ENCODE measurements at regions not wholly inside any gene's neighbourhood (a gene's known extent, or its start where the extent isn't known, plus 50 kb on each side); places are given as distances from the start of the nearest gene placed in this dataset.

DNA sequence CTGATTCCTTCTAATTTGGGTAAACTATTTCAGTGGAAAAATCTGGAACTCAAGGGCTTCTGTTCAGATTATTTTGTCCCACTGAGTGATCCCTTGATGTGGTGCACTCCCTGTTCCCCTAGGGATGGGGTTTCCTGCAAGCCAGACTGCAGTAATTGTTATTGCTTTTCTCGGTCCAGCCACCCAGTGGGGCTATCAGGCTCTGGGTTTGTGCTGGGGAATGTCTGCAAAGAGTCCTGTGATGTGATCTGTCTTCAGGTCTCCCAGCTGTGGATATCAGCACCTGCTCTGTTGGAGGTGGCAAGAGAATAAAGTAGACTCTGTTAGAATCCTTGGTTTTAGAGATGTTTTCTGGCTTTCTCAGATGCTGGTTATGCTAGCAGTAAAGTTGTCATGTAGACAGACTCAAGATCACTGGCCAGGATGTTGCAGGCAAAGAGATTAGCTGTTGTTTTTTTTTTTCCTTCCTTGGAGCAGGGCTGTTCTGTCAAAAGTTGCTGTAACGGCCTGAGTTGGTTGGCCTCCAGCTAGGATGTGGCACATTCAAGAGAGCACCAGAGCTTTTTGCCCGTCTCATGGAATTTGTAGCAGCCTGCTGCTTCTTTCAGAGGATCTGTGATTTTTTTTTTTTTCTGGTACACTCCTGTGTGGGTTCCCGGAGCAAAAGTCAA is 1314.0 kb downstream of the PCDH19 start:
- DNase-seq, result no peak

DNA sequence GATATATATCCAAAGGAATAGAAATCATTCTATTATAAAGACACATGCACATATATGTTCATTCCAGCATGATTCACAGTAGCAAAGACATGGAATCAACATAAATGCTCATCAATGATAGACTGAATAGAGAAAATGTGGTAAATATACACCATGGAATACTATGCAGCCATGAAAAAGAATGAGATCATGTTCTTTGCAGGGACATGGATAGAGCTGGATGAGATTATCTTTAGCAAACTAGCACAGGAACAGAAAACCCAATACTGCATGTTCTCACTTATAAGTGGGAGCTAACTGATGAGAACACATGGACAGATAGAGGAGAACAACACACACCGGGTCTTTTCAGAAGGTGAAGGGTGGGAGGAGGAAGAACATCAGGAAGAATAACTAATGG is 1318.6 kb downstream of the PCDH19 start:
- DNase-seq, result no peak

DNA sequence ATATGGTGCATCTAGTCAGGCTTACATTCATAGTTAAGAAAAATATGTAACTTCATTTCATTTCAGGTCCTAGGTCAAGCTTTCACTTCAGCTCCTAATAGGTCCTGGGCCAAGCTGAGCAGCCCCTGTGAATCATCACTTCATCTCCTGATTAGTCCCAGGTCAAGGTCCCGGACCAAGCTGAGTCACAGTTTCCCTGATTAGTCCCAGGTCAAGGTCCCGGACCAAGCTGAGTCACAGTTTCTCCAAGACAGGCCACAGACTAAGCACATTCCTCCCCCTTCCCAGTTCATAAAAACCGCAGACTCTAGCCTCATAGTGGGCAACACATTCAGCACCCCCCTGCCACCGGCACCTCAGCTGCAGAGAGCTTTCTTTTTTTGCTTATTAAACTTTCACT is 1331.8 kb downstream of the PCDH19 start:
- DNase-seq, result no peak

DNA sequence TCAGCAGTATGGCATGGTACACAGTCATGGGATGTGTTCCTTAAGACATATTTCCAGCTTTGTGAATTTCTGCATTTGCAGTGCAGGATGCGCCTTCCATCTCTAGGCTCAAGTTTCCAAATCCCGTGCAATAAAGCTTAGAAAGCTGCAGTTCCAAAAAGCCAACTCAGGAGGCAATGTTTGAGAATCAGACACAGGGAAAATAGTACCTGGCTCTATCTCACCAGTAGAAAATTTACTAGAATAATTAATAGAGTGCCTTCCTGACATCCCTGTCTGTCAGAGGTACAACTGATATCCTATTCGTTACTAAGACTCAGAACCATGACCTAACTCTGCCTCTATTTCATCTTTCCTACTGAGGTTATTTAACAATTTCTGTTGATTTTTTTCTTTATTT is 1333.0 kb downstream of the PCDH19 start:
- no peak for DNase-seq

DNA sequence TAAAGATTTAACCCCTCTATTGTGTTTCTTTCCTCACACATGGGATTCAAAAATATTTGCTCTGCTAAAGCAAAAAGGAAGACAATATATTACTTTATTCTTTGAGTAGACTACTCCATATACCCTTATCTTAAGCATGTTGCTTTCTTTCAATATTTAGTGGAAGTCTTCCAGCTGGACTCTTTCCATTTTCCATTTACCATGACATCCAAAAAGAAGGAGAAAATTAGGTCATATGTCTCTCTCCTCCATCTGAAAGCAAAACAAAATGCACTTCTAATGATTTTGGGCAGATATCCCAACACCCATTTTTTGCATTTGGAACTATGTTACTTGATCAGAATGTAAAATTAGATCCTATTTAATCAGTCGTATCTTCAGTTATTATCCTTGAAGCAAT is 1336.5 kb downstream of the PCDH19 start:
- DNase-seq, result no peak

DNA sequence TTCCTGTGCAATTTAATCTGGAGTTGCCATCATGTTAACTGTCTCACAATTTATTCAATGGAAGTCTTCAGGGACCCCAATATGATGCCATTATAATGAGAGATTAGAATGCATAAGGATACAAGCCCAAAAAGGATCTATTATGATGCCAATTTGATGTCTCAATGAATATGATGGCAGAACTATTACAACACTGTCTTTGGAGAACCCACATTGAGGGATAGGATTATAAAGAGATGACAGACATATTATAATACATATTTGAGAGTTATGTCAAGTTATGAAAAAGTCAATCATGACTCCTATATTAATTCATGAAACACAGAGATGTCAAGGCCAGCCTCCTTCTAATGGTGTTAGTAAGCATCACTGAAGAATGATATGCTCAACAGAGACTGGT is 1358.4 kb downstream of the PCDH19 start:
- no peak for DNase-seq

DNA sequence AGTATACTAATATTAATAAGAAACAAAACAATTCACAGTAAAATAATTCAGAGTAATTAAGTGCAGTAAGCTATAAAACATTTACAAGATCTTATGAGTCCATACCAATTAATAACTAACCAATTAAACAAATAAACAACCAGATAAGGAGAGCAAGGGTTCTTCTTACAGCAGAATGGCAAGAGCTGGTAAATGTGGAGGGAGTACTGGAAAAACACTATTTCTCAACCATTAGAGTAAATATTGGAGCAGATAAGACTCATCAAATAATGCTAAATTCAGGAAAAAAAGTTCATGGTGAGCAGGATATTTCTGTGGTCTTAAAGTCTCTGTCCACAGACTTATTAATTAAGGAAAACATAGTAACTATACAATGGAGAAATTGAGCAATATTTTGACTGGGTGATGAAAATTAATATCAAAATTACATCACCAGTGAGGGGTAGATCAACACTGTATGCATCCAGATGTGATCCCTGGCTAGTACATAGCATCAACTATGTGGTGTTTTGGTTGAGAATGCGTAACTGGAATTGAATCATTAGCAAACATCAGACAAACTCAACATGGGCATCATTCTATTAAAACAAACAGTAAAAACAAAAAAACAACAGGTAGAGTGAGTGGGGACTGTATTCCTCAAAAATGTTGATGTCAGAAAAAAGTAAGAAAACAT is 1376.7 kb downstream of the PCDH19 start:
- DNase-seq, result no peak

DNA sequence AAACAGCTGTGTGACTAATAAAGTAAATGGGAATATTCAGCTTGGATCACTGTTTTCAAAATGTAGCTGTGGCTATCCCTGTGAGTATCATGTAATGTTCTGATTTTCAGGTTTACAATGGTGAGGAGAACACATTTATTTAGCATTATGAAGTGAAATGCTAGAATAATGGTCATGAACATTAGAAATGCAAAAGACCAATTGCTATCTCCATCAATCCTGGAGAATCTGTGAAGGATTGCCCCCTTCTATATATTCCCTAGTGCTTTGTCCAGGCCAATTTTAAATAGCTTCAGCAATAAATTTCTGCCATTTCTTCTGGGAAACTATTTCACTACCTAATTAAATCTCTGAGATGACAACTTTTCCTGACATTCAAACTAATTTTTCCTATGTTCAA is 1399.1 kb downstream of the PCDH19 start:
- no peak for DNase-seq

DNA sequence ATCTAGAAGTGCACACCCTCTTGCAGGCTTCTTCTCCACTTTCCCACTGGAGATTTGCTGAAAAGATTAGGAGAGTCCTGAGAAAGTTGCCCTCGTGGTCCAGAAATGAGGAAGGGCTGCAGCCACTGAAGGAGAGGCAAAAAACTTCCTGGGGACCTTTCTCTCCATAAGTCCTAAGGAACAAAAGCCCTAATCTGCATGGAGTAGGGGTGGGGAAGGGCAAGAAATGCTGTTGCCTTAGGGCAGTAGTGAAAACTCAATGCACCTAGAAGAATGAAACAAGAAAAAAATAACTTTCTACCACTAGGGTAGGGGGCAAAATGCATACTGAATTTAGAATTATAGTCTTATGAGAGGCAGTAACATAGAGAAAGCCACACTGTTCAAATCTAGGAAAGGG is 1408.8 kb downstream of the PCDH19 start:
- DNase-seq, result no peak

DNA sequence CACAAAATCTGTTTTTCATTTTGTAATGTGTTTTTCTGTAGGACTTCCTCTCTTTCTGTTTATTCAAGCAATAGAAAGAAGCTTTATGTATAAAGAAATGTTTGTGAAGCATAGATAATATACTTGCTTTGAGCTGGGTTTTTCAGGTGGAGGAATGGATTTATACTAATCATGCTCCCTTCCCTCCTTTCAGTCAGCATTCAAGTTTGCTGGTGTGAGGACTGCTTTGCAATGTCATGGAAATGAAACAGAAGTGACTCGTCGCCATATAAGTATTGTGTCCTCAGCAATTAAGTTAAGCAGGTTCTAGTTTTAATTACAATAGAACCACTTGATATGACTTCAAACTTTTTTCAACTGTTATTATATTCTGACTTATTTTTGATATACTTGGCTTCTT is 1447.1 kb downstream of the PCDH19 start:
- no peak for DNase-seq

DNA sequence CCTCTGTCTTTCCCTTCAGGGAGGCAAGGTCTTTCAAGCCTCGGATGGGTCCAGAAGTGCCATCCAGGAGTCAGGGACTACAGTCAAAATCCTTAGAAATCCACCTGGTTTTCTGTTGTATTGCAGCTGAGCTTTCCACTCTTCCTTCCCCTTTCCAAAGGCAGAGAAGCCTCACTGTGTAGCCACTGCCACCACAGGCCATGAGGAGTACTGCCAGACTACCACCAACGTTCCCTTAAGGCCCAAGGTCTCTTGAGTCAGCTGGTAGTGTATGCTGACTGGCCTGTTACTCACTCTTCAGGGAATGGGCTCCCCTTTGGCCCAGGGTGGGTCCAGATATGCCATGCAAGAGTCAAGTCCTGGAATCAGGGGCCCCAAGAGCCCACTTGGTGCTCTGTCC is 1454.1 kb downstream of the PCDH19 start:
- DNase-seq, result no peak

DNA sequence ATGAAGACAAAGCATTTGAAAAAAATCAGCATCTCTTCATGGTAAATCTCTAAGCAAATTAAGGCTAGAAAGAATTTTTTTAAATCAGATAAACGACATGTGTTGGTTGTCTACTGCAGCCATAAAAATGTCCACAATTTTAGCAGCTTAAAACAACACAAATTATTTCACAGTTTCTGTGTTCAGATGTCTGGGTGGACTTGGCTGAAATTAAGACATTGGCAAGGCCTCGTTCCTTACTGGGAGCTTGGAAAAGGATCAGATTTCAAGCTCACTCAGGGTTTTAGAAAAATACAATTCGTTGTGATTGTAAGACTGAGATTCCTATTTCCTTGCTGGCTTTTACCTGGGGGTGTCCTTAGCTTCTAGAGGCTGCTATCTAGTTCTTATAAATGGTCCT is 1470.6 kb downstream of the PCDH19 start:
- no peak for DNase-seq

DNA sequence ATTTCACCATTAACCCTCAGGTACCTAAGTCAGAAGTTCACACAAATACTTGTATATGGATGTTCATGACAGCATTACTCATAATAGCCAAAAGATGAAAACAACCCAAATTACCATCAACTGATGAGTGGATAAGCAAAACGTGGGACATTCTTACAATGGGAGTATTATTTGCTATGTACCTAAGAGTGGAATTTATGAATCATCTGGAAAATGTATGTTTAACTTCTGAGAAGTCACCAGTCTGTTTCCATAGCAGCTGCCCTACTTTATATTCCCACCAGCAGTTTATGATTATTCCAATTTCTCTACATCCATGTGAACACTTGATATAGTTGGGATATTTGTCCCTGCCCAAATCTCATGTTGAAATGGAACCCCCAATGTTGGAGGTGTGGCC is 1478.9 kb downstream of the PCDH19 start:
- DNase-seq, result no peak

DNA sequence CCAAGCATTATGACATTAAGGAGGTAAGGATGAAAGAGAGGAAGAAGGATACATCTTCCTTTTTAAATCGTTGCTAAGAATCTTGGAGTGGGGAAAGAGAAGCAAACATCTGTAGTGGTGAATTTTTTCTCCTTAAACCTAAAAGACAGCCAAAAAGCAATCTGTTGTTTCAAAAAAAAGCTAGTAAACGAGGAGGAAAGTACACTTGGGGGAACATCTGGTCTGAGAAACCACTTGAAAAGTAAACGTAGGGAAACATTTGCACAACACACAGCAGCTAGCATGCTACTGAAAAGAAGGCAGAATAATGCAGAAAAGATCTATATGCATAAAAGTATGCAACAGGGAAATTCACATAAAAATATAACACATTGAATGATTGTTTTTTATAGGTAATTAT is 1485.6 kb downstream of the PCDH19 start:
- no peak for DNase-seq

DNA sequence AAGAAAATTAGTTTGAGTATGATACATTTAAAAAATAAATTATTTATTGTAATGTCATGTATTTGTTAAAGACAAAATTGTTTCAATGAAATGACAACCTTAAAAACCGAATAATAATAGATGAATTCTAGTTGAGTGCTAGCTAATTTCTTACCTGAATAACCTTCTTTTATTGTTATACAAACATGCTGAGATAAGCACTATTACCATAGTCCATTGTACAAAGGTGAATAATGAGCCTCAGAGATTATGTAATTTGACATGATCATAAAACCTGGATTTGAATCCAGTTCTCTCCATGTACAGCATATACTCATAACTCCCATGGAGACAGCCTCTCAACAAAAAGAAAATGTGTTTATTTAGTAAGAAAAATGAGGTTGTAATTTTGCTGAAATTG is 1512.9 kb downstream of the PCDH19 start:
- no peak for DNase-seq

DNA sequence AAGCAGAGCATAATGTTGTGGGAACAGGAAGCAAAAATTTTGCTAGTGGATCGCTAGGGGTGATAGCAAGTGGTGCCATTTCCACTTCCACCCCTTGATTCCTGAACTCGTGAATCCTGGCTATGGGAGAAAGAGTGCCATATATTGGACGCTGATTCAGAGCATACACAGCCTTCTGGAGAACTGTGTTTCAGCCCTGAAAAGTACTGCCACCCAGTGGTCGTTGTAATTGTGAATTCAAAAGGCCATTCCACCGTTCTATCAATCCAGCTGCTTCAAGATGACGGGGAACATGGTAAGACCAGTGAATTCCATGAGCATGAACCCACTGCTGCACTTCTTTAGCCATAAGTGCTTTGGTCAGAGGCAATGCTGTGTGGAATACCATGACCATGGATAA is 1559.4 kb downstream of the PCDH19 start:
- peak in 2 of 51 donors; percentile 0 to 1 for DNase-seq

Data from hypothalamus (tissue), 51 donors.